C4-2B (cell line): ENCODE measurements at regions not wholly inside any gene's neighbourhood (a gene's known extent, or its start where the extent isn't known, plus 50 kb on each side); places are given as distances from the start of the nearest gene placed in this dataset.

Source experiments
- H3K27ac ChIP-seq: fragments of 450-650 bp; 2 replicates; pipeline ENCODE4 v1.5.1; 2017
- ZFX ChIP-seq: fragments of 450-650 bp; IDR thresholded peaks from 2 replicates; pipeline ENCODE4 v1.6.1; 2017
- TF ChIP-seq, protein P1 (sequence below): fragments of 450-650 bp; conservative IDR thresholded peaks from 2 replicates; pipeline ENCODE4 v1.5.1; 2017; ENCODE audit warnings: mild to moderate bottlenecking

DNA sequence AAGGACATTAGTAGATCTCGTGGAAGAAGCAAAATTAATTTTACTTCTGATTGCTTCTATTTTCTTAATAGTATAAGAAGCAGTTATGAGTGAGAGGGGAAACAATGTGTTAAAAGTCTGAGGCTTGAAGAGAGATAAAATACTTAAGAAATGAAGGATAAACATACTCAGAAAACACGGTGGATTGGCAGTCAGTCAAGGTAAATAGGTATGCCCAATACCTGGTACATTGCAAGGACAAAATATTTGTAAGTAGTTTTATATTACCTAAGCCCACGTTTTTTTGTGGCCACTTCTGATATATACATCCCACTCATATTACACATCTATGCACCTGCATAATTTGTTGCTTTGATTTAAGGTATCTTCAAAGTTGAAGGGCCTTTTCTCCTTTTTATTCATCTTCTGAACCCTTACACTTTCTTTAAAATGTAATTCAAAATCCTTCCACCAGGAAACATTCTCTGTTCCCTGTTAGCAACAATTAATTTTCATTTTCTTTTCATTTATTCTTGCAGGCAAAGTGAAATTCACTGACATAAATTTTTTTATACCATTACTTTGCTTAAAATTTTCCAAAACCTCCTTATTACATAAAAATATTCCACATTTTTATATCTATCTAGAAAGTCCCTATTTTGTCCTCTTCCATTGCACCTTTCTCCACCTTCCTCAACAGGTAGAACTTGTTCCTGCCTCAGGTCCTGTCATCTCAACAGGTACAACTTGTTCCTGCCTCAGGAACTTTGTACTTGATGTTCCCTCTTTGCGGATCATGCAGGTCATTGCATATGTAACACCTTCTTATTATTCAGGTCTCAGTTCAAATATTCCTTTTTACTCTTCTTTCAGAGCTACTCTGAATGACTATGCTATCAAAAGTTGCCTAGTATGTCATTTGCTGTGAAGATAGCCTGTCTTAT lies 755.7 kb upstream of the ALCAM start:
- H3K27ac ChIP-seq = no peak overlapping the region
- TF ChIP-seq ZFX = no peak
- TF ChIP-seq, protein P1, sequence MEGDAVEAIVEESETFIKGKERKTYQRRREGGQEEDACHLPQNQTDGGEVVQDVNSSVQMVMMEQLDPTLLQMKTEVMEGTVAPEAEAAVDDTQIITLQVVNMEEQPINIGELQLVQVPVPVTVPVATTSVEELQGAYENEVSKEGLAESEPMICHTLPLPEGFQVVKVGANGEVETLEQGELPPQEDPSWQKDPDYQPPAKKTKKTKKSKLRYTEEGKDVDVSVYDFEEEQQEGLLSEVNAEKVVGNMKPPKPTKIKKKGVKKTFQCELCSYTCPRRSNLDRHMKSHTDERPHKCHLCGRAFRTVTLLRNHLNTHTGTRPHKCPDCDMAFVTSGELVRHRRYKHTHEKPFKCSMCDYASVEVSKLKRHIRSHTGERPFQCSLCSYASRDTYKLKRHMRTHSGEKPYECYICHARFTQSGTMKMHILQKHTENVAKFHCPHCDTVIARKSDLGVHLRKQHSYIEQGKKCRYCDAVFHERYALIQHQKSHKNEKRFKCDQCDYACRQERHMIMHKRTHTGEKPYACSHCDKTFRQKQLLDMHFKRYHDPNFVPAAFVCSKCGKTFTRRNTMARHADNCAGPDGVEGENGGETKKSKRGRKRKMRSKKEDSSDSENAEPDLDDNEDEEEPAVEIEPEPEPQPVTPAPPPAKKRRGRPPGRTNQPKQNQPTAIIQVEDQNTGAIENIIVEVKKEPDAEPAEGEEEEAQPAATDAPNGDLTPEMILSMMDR = peak; percentile 40

DNA sequence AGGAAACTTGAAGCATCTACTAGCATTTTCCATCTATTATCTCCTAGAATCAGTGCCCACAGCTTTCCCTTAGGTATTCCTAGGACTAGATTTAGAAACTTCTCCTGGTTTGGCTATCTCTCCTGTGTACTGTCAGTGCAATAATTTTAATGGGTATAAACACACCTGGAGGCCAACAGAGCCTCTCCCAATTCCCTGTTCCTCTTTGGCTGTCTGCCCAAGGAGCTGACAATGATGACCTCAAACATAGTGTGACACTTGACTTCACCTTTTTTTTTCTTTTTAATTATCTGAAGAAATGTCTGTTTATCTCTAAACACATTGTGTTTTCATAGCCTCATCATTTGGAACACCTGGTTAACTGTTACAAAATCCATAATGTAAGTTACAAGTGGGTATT lies 754.5 kb upstream of the ALCAM start:
- peak overlapping the region; percentile 35; the same call in 1 of the 2 replicates for H3K27ac ChIP-seq

DNA sequence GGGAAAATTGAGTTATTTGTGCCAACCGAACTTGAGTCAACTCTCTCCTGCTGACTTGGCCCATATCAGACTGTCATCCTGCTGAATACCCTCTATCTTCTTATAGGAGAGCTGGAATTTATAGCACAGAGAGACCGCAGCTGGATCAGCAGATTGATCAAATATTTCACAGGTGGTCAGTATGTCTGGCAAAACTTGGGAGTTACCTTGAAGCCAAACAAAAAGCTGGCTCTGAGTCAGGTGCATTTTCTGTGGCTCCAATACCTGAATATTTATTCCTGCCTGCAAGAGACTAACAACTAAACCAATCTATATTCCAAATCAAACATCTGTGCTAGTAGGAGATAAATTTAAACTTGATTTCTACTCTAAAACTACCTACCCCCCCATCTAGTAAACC lies 752.1 kb upstream of the ALCAM start:
- no peak overlapping the region for H3K27ac ChIP-seq
- TF ChIP-seq, protein P1 = no peak
- no peak for TF ChIP-seq ZFX

More for the DNA sequence above, 754.5 kb upstream of the ALCAM start:
- TF ChIP-seq ZFX = no peak
- TF ChIP-seq, protein P1 = no peak

- no peak for TF ChIP-seq ZFX
- TF ChIP-seq, protein P1 = peak; percentile 82
- H3K27ac ChIP-seq = no peak overlapping the region
Measured at GRCh38 chr3:104628185-104628789, 738.4 kb upstream of the ALCAM start.

- TF ChIP-seq ZFX = no peak
- TF ChIP-seq, protein P1 = no peak
- H3K27ac ChIP-seq = no peak overlapping the region
Measured at GRCh38 chr3:104629038-104629437, 737.7 kb upstream of the ALCAM start.

DNA sequence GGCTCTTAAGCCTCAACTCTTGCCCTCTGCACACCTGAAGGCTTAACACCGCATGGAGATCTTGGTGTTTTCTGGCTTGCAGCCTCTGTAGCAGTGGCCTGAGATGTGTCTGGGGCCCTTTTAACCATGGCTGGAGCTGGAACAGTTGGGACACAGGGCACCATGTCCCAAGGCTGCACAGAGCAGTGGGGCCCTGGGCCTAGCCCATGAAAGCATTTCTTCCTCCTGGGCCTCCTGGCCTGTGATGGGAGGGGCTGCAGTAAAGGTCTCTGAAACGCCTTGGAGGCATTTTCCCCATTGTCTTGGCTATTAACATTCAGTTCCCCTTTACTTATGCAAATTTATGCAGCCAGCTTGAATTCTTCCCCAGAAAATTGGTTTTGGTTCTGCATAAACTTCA lies 735.5 kb upstream of the ALCAM start:
- H3K27ac ChIP-seq = no peak overlapping the region
- no peak for TF ChIP-seq ZFX
- TF ChIP-seq, protein P1 = no peak

DNA sequence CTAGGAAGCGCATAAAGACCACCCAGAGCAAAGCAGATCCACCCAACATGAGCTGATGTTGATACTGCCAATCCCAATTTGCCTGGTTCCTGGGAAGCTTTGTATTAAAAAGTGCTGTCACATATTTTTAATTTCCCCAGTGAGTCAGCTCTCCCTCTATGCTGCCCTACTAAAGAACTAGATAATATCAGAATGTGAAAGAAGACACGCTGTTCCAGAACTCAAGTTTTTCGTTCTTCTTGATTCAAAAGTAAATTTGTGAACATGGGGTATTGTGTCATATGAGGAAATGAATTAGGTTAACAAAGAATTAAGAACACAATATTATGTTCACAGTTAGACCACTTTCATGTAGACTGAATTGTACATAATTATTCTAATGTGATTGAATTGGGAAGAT lies 734.2 kb upstream of the ALCAM start:
- TF ChIP-seq ZFX = no peak
- TF ChIP-seq, protein P1 = no peak

More for the DNA sequence above, 734.2 kb upstream of the ALCAM start:
- H3K27ac ChIP-seq = no peak overlapping the region
